ENCODE measurements at regions not wholly inside any gene's neighbourhood (a gene's known extent, or its start where the extent isn't known, plus 50 kb on each side); places are given as distances from the start of the nearest gene placed in this dataset.

- no peak for DNase-seq (ENCODE audit: low read depth in 1 of 2, low spot score in 1 of 2)
- H3K4me3 ChIP-seq (replicated peaks; ENCODE audit: insufficient read depth, low read length) = no peak overlapping the region
- no peaks in the 10 kb centered on the region for H3K27me3 ChIP-seq (ENCODE audit: insufficient read depth, poor library complexity, severe bottlenecking)
- TF ChIP-seq POLR2AphosphoS5 (IDR thresholded peaks at IDR 0.05; ENCODE audit: low read depth) (no peak), SPI1 (IDR thresholded peaks at IDR 0.05; ENCODE audit: borderline replicate concordance, low read depth) (no peak), CTCF (IDR thresholded peaks at IDR 0.05; ENCODE audit: insufficient read depth, low read length) (no peak), REST (IDR thresholded peaks at IDR 0.05; ENCODE audit: insufficient replicate concordance, low read depth) (no peak), GABPA (IDR thresholded peaks at IDR 0.05; ENCODE audit: low read depth) (no peak)
- H3K27ac ChIP-seq (replicated peaks) = no peak overlapping the region
These were observed 60.7 kb upstream of the RPS23 start for GRCh38 chr5:82338771-82339373.

GRCh38 chr5:82336959-82337351 lies 58.8 kb upstream of the RPS23 start:
- no peak for DNase-seq (ENCODE audit: low read depth in 1 of 2, low spot score in 1 of 2)
- Histone ChIP-seq H3K27me3 (ENCODE audit: insufficient read depth, poor library complexity, severe bottlenecking) (no peaks in the 10 kb centered on the region), H3K27ac (replicated peaks) (no peak overlapping the region), H3K4me3 (replicated peaks; ENCODE audit: insufficient read depth, low read length) (no peak overlapping the region)
- no peak for TF ChIP-seq CTCF (IDR thresholded peaks at IDR 0.05; ENCODE audit: insufficient read depth, low read length)
- no peak for TF ChIP-seq REST (IDR thresholded peaks at IDR 0.05; ENCODE audit: insufficient replicate concordance, low read depth)
- no peak for TF ChIP-seq GABPA (IDR thresholded peaks at IDR 0.05; ENCODE audit: low read depth)
- no peak for TF ChIP-seq POLR2AphosphoS5 (IDR thresholded peaks at IDR 0.05; ENCODE audit: low read depth)

GRCh38 chr5:82336226-82336958 lies 58.2 kb upstream of the RPS23 start:
- no peak for TF ChIP-seq REST (IDR thresholded peaks at IDR 0.05; ENCODE audit: insufficient replicate concordance, low read depth)
- TF ChIP-seq POLR2AphosphoS5 (IDR thresholded peaks at IDR 0.05; ENCODE audit: low read depth) = no peak
- TF ChIP-seq CTCF (IDR thresholded peaks at IDR 0.05; ENCODE audit: insufficient read depth, low read length) = no peak
- TF ChIP-seq GABPA (IDR thresholded peaks at IDR 0.05; ENCODE audit: low read depth) = no peak
- TF ChIP-seq SPI1 (IDR thresholded peaks at IDR 0.05; ENCODE audit: borderline replicate concordance, low read depth) = no peak
- Histone ChIP-seq H3K4me3 (replicated peaks; ENCODE audit: insufficient read depth, low read length) (no peak overlapping the region), H3K27me3 (ENCODE audit: insufficient read depth, poor library complexity, severe bottlenecking) (no peaks in the 10 kb centered on the region), H3K27ac (replicated peaks) (no peak overlapping the region)
- no peak for DNase-seq (ENCODE audit: low read depth in 1 of 2, low spot score in 1 of 2)

Measured in HL-60 (cell line).